OCI-LY1 (cell line): ENCODE measurements at regions not wholly inside any gene's neighbourhood (a gene's known extent, or its start where the extent isn't known, plus 50 kb on each side); places are given as distances from the start of the nearest gene placed in this dataset.
"Not testable (repeated sequence)": the region's sequence is repeated elsewhere in the genome, so short reads cannot be mapped to it uniquely, and the experiment has no call there.

ENCODE experiments used
- H2AFZ ChIP-seq: fragments of 200-600 bp; sonication (generic), shearing (Covaris generic); 2 replicates; pipeline ENCODE4 v1.6.0; 2014; ENCODE audit warnings: antibody characterized with exemption, mild to moderate bottlenecking, low read length
- H3F3A ChIP-seq: fragments of 200-600 bp; sonication (generic), shearing (Covaris generic); 2 replicates; pipeline ENCODE4 v1.6.0; 2014; ENCODE audit warnings: mild to moderate bottlenecking, antibody characterized with exemption, low read length, moderate library complexity; ENCODE audit not compliant: insufficient read depth
- H3K27ac ChIP-seq: fragments of 200-600 bp; sonication (generic); 2 replicates; pipeline ENCODE4 v1.5.1; 2014; ENCODE audit warnings: low read length, mixed run types, mild to moderate bottlenecking, low read depth; ENCODE audit not compliant: poor library complexity, severe bottlenecking
- H3K27me3 ChIP-seq: fragments of 200-600 bp; sonication (generic); 2 replicates; pipeline ENCODE4 v1.6.0; 2014; ENCODE audit warnings: antibody characterized with exemption, mild to moderate bottlenecking, low read length, moderate library complexity; ENCODE audit not compliant: insufficient read depth
- H3K36me3 ChIP-seq: fragments of 200-600 bp; sonication (generic); 2 replicates; pipeline ENCODE4 v1.6.1; 2014; ENCODE audit warnings: mild to moderate bottlenecking, antibody characterized with exemption, low read length, moderate library complexity, mixed read lengths; ENCODE audit not compliant: insufficient read depth
- H3K4me1 ChIP-seq: fragments of 200-600 bp; sonication (generic); 2 replicates; pipeline ENCODE4 v1.5.1; 2014; ENCODE audit warnings: mild to moderate bottlenecking, low read length, moderate library complexity; ENCODE audit not compliant: insufficient read depth, severe bottlenecking
- H3K4me2 ChIP-seq: fragments of 200-600 bp; sonication (generic), shearing (Covaris generic); 2 replicates; pipeline ENCODE4 v1.6.1; 2014; ENCODE audit warnings: low read length
- H3K4me3 ChIP-seq: fragments of 200-600 bp; sonication (generic); 2 replicates; pipeline ENCODE4 v1.5.1; 2014; ENCODE audit warnings: low read length, low read depth, mild to moderate bottlenecking, mixed read lengths; ENCODE audit not compliant: poor library complexity, severe bottlenecking
- H3K79me2 ChIP-seq: fragments of 200-600 bp; shearing (Covaris generic); 2 replicates; pipeline ENCODE4 v1.6.1; 2016; ENCODE audit warnings: mixed run types, low read length, mixed read lengths; ENCODE audit not compliant: insufficient read depth
- H3K9ac ChIP-seq: fragments of 200-600 bp; sonication (generic), shearing (Covaris generic); 2 replicates; pipeline ENCODE4 v1.6.1; 2014; ENCODE audit warnings: mild to moderate bottlenecking, low read length, mixed read lengths
- H3K9me2 ChIP-seq: fragments of 200-600 bp; sonication (generic), shearing (Covaris generic); 2 replicates; pipeline ENCODE4 v1.6.1; 2014; ENCODE audit warnings: low read depth, mild to moderate bottlenecking, low read length, mixed read lengths
- H3K9me3 ChIP-seq: fragments of 200-600 bp; shearing (Covaris generic); 2 replicates; pipeline ENCODE4 v1.6.1; 2014; ENCODE audit warnings: low read length, mixed read lengths
- H4K20me1 ChIP-seq: fragments of 200-600 bp; sonication (generic), shearing (Covaris generic); 2 replicates; pipeline ENCODE4 v1.6.0; 2016; ENCODE audit warnings: mild to moderate bottlenecking, low read length; ENCODE audit not compliant: insufficient read depth
- CTCF ChIP-seq: fragments of 200-600 bp; sonication (generic), shearing (Covaris generic); IDR thresholded peaks from 2 replicates; pipeline ENCODE4 v1.5.1; 2017; ENCODE audit warnings: mild to moderate bottlenecking, antibody characterized with exemption, low read length, moderate library complexity, mixed read lengths
- EZH2 ChIP-seq: fragments of 200-600 bp; sonication (generic), shearing (Covaris generic); IDR thresholded peaks from 2 replicates; pipeline ENCODE4 v1.8.0; 2017; ENCODE audit warnings: borderline replicate concordance, mixed run types, mild to moderate bottlenecking, antibody characterized with exemption, low read length, moderate library complexity, mixed read lengths

DNA sequence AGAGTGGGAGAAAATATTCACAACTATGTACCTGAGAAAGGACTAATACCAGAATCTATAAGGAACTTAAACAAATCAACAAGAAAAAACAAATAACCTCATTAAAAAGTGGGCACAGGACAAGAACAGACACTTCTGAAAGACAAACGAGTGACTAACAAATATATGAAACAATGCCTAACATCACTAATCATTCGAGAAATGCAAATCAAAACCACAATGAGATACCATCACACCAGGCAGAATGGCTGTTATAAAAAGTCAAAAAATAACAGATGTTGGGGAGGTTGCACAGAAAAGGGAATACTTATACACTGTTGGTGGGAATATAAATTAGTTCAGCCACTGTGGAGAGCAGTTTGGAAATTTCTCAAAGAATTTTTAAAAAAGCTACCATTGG, 83.5 kb upstream of the WSCD1 start:
- H3K4me1 ChIP-seq, result no peaks in the 10 kb centered on the region
- H3K27ac ChIP-seq, result no peak overlapping the region
- H4K20me1 ChIP-seq, result no peaks in the 10 kb centered on the region
- no peaks in the 10 kb centered on the region for H3F3A ChIP-seq
- H3K9me3 ChIP-seq, result no peaks in the 10 kb centered on the region
- no peak overlapping the region for H3K4me3 ChIP-seq
- H3K27me3 ChIP-seq, result no peaks in the 10 kb centered on the region
- H3K9ac ChIP-seq, result no peak overlapping the region
- H3K36me3 ChIP-seq, result no peaks in the 10 kb centered on the region
- no peaks in the 10 kb centered on the region for H3K79me2 ChIP-seq
- no peaks in the 10 kb centered on the region for H3K9me2 ChIP-seq
- TF ChIP-seq EZH2 (no peak), CTCF (no peak)
- no peak overlapping the region for H2AFZ ChIP-seq
- no peak overlapping the region for H3K4me2 ChIP-seq

DNA sequence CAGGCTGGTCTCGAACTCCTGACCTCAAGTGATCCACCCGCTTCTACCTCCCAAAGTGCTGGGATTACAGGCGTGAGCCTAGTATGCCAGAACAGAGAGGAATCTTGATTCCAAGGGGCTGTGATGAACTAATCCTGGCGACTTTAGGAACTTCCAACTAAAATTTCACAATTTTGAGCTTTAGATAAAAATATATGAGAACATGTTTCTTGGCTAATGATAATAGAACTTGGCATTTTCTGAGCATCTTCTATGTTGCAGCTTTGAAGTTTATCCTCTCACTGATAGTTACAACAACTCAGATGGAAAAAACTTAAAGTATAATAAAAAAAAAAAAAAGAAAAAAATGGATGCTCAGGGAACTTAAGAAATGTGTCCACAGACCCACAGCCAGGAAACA, 69.8 kb upstream of the WSCD1 start:
- Histone ChIP-seq H3K9me3 (no peaks in the 10 kb centered on the region), H3K27ac (no peak overlapping the region), H4K20me1 (no peaks in the 10 kb centered on the region), H3K4me2 (no peak overlapping the region), H3K9ac (no peak overlapping the region), H3K79me2 (no peaks in the 10 kb centered on the region), H3F3A (no peaks in the 10 kb centered on the region), H3K36me3 (no peaks in the 10 kb centered on the region), H3K9me2 (no peaks in the 10 kb centered on the region), H3K27me3 (no peaks in the 10 kb centered on the region), H3K4me1 (no peaks in the 10 kb centered on the region), H3K4me3 (no peak overlapping the region), H2AFZ (no peak overlapping the region)
- TF ChIP-seq CTCF (no peak), EZH2 (no peak)

- H3K9me3 ChIP-seq, H3K79me2 ChIP-seq, H3F3A ChIP-seq, H3K9me2 ChIP-seq, H3K4me1 ChIP-seq, H3K27ac ChIP-seq, H4K20me1 ChIP-seq, H3K4me3 ChIP-seq, H3K36me3 ChIP-seq, H3K27me3 ChIP-seq, H2AFZ ChIP-seq, H3K4me2 ChIP-seq, H3K9ac ChIP-seq: not testable (repeated sequence)
Measured at GRCh38 chr17:6003221-6003620, 67.0 kb upstream of the WSCD1 start.

DNA sequence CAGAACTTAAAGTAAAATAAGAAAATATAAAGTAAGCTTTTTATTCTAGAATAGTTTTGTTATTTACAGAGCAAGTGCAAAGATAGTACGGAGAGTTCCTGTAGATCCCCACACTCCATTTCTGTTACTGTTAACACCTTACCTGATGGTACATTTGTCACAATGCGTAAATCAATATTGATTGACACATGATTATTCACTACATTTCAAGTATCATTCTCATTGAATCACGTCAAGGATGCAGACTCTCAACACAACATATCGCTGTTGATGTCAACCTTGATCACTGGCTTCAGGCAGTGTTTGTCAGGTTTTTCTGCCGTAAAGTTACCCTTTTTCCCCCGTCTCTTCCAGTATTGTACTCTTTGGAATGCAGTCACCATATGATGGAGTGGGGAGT, 64.2 kb upstream of the WSCD1 start:
- Histone ChIP-seq H3K4me2 (no peak overlapping the region), H3K4me3 (no peak overlapping the region), H2AFZ (no peak overlapping the region), H3F3A (no peaks in the 10 kb centered on the region), H3K79me2 (no peaks in the 10 kb centered on the region), H3K27ac (no peak overlapping the region), H4K20me1 (no peaks in the 10 kb centered on the region), H3K36me3 (no peaks in the 10 kb centered on the region), H3K27me3 (no peaks in the 10 kb centered on the region), H3K9me2 (no peaks in the 10 kb centered on the region), H3K9me3 (no peaks in the 10 kb centered on the region), H3K9ac (no peak overlapping the region), H3K4me1 (no peaks in the 10 kb centered on the region)
- TF ChIP-seq CTCF, result no peak
- no peak for TF ChIP-seq EZH2
